Loucy (cell line): ENCODE measurements at regions not wholly inside any gene's neighbourhood (a gene's known extent, or its start where the extent isn't known, plus 50 kb on each side); places are given as distances from the start of the nearest gene placed in this dataset.

Experiments used
- H2AFZ ChIP-seq: fragments of 200-600 bp; sonication (generic); 2 replicates; pipeline ENCODE4 v1.6.0; 2016; ENCODE audit warnings: antibody characterized with exemption, mild to moderate bottlenecking, low read length, moderate library complexity
- H3F3A ChIP-seq: fragments of 200-600 bp; 2 replicates; pipeline ENCODE4 v1.6.0; 2016; ENCODE audit warnings: antibody characterized with exemption, low read depth, mild to moderate bottlenecking
- H3K27me3 ChIP-seq: fragments of 200-600 bp; sonication (generic); 2 replicates; pipeline ENCODE4 v1.6.1; 2014; ENCODE audit warnings: low read length, mild to moderate bottlenecking; ENCODE audit not compliant: insufficient read depth, poor library complexity, severe bottlenecking
- H3K36me3 ChIP-seq: fragments of 200-600 bp; sonication (generic); 2 replicates; pipeline ENCODE4 v1.6.1; 2016; ENCODE audit warnings: low read length; ENCODE audit not compliant: insufficient read depth
- H3K4me1 ChIP-seq: fragments of 200-600 bp; sonication (generic); 2 replicates; pipeline ENCODE4 v1.5.1; 2014; ENCODE audit warnings: low read length, mild to moderate bottlenecking; ENCODE audit not compliant: insufficient read depth, poor library complexity, severe bottlenecking
- H3K4me2 ChIP-seq: fragments of 200-600 bp; sonication (generic); 2 replicates; pipeline ENCODE4 v1.6.0; 2014; ENCODE audit warnings: antibody characterized with exemption, low read length, low read depth, mild to moderate bottlenecking; ENCODE audit not compliant: poor library complexity, severe bottlenecking
- H3K4me3 ChIP-seq: fragments of 200-600 bp; sonication (generic); 2 replicates; pipeline ENCODE4 v1.5.1; 2014; ENCODE audit warnings: low read length, mild to moderate bottlenecking, mixed read lengths; ENCODE audit not compliant: poor library complexity, severe bottlenecking
- H3K79me2 ChIP-seq: fragments of 200-600 bp; sonication (generic); 2 replicates; pipeline ENCODE4 v1.6.1; 2014; ENCODE audit warnings: low read length; ENCODE audit not compliant: insufficient read depth
- H3K9ac ChIP-seq: fragments of 200-600 bp; sonication (generic); 2 replicates; pipeline ENCODE4 v1.6.0; 2014; ENCODE audit warnings: mild to moderate bottlenecking, low read depth, low read length, moderate library complexity; ENCODE audit not compliant: poor library complexity, severe bottlenecking
- H3K9me2 ChIP-seq: fragments of 200-600 bp; sonication (generic); replicated peaks from 2 replicates; pipeline ENCODE4 v1.6.1; 2016; ENCODE audit warnings: low read depth, low read length, mixed read lengths
- H3K9me3 ChIP-seq: fragments of 200-600 bp; sonication (generic); 2 replicates; pipeline ENCODE4 v1.6.1; 2014; ENCODE audit warnings: mild to moderate bottlenecking, antibody characterized with exemption, low read length, low read depth; ENCODE audit not compliant: insufficient read depth
- H4K20me1 ChIP-seq: fragments of 200-600 bp; sonication (generic); 2 replicates; pipeline ENCODE4 v1.6.0; 2014; ENCODE audit warnings: antibody characterized with exemption, low read length, mild to moderate bottlenecking; ENCODE audit not compliant: insufficient read depth, poor library complexity, severe bottlenecking
- EZH2phosphoT487 ChIP-seq: fragments of 200-600 bp; IDR thresholded peaks from 2 replicates; pipeline ENCODE4 v1.6.1; 2018; ENCODE audit warnings: antibody characterized with exemption, mild to moderate bottlenecking, moderate library complexity, borderline replicate concordance
- TF ChIP-seq, protein P1 (sequence below): fragments of 200-600 bp; sonication (generic); conservative IDR thresholded peaks from 2 replicates; pipeline ENCODE4 v1.5.1; 2014; ENCODE audit warnings: mild to moderate bottlenecking, antibody characterized with exemption, low read length

DNA sequence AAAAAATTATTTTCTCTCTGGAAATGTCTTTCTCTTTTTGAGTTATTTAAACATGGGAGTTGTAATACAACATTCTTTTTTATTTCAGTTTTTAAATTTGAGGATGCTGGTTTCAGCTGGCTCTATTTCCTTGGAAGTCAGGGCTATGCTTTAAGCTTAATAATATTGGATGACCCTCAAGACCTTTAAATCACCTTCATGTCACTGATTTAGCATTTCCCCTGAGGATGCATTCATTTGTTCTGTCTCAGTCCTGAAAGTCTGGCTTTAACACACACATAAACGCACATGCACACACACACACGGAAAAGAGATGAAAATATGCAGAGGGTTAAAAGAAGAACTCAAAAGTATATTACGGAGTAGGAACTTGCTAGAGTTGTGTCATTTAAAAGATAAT is 260.5 kb downstream of the PTBP2 start:
- Histone ChIP-seq H2AFZ (no peak overlapping the region), H3K9ac (no peak overlapping the region), H3K4me1 (no peaks in the 10 kb centered on the region)

GRCh38 chr1:96983866-96984265 is 262.3 kb downstream of the PTBP2 start:
- TF ChIP-seq EZH2phosphoT487 = no peak
- TF ChIP-seq, protein P1, sequence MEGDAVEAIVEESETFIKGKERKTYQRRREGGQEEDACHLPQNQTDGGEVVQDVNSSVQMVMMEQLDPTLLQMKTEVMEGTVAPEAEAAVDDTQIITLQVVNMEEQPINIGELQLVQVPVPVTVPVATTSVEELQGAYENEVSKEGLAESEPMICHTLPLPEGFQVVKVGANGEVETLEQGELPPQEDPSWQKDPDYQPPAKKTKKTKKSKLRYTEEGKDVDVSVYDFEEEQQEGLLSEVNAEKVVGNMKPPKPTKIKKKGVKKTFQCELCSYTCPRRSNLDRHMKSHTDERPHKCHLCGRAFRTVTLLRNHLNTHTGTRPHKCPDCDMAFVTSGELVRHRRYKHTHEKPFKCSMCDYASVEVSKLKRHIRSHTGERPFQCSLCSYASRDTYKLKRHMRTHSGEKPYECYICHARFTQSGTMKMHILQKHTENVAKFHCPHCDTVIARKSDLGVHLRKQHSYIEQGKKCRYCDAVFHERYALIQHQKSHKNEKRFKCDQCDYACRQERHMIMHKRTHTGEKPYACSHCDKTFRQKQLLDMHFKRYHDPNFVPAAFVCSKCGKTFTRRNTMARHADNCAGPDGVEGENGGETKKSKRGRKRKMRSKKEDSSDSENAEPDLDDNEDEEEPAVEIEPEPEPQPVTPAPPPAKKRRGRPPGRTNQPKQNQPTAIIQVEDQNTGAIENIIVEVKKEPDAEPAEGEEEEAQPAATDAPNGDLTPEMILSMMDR = peak; percentile 18; the same call in 1 of the 2 replicates
- Histone ChIP-seq H3F3A (no peaks in the 10 kb centered on the region), H3K4me3 (no peak overlapping the region), H3K27me3 (no peaks in the 10 kb centered on the region), H3K4me1 (no peaks in the 10 kb centered on the region), H2AFZ (no peak overlapping the region), H3K36me3 (no peaks in the 10 kb centered on the region), H3K9me3 (no peaks in the 10 kb centered on the region), H3K9me2 (no peaks in the 10 kb centered on the region), H4K20me1 (no peaks in the 10 kb centered on the region), H3K4me2 (no peak overlapping the region), H3K9ac (no peak overlapping the region), H3K79me2 (no peaks in the 10 kb centered on the region)

More for the DNA sequence above, 260.5 kb downstream of the PTBP2 start:
- Histone ChIP-seq H3F3A (no peaks in the 10 kb centered on the region), H3K9me2 (no peaks in the 10 kb centered on the region), H3K4me3 (no peak overlapping the region), H3K4me2 (no peak overlapping the region), H3K79me2 (no peaks in the 10 kb centered on the region), H3K9me3 (no peaks in the 10 kb centered on the region), H4K20me1 (no peaks in the 10 kb centered on the region), H3K27me3 (no peaks in the 10 kb centered on the region), H3K36me3 (no peaks in the 10 kb centered on the region)
- TF ChIP-seq, protein P1 = no peak
- no peak for TF ChIP-seq EZH2phosphoT487

GRCh38 chr1:96987186-96987703 is 265.7 kb downstream of the PTBP2 start:
- TF ChIP-seq, protein P1 = no peak
- TF ChIP-seq EZH2phosphoT487 = no peak
- Histone ChIP-seq H3F3A (no peaks in the 10 kb centered on the region), H2AFZ (no peak overlapping the region), H3K4me2 (no peak overlapping the region), H4K20me1 (no peaks in the 10 kb centered on the region), H3K27me3 (no peaks in the 10 kb centered on the region), H3K79me2 (no peaks in the 10 kb centered on the region), H3K36me3 (no peaks in the 10 kb centered on the region), H3K9me2 (no peaks in the 10 kb centered on the region), H3K9ac (no peak overlapping the region), H3K4me1 (no peaks in the 10 kb centered on the region), H3K9me3 (no peaks in the 10 kb centered on the region), H3K4me3 (no peak overlapping the region)
